NCI-H1930 (cell line): ENCODE measurements at regions not wholly inside any gene's neighbourhood (a gene's known extent, or its start where the extent isn't known, plus 50 kb on each side); places are given as distances from the start of the nearest gene placed in this dataset.
A peak's percentile ranks its signal among the peaks of the same experiment; 100 is the strongest.

Experiments used
- DNase-seq, 2 experiments: peaks; one replicate each; lab custom pipeline; 2025; lab: John Stamatoyannopoulos, UW

- no peak for DNase-seq
These were observed 542.7 kb upstream of the LUZP2 start for GRCh38 chr11:23953951-23954710.

GRCh38 chr11:23954730-23955129 lies 542.1 kb upstream of the LUZP2 start:
- DNase-seq: no peak

GRCh38 chr11:23956586-23956985 lies 540.3 kb upstream of the LUZP2 start:
- DNase-seq: no peak

- DNase-seq: no peak
These were observed 539.5 kb upstream of the LUZP2 start for GRCh38 chr11:23957314-23957713.

GRCh38 chr11:23959462-23959861 lies 537.4 kb upstream of the LUZP2 start:
- no peak for DNase-seq

GRCh38 chr11:23961503-23962338 lies 535.1 kb upstream of the LUZP2 start:
- DNase-seq: no peak

DNA sequence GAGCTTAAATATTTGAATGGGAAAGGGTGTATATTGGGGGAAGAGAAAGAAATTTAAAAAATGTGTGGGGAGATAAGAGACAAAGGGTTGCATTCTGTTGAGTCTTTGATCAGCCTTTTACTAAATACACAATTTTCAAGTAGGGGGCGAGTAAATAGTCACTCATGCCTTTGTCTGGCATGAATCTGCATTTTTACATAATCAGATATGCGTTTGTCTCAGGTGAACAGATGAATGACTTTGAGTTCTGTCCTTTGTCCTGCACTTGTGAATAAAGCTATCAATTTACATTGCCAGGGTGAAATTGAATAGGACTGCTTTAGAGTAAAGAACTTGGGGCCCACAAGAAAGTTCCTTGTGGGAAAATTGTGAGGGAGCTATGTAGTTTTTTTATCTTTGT lies 523.6 kb upstream of the LUZP2 start:
- DNase-seq: no peak

DNA sequence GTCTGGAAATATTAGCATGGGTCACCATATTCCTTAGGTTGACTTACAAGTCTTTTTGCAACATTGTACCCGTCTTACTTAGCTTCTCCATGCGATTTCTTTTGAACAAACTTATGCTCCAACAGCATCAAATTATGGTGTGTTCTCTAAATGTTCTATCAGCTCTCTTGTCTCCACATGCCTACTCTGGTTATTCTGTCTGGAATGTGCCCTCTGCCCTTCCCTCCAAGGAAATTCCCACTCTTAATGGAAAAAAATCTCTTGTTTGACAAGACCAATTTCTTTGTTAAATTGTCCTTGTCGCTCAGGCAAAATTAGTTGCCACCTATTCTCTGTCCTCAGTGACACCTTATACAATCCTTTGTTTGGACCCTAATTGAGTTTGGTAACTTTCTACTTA lies 522.8 kb upstream of the LUZP2 start:
- DNase-seq: no peak

DNA sequence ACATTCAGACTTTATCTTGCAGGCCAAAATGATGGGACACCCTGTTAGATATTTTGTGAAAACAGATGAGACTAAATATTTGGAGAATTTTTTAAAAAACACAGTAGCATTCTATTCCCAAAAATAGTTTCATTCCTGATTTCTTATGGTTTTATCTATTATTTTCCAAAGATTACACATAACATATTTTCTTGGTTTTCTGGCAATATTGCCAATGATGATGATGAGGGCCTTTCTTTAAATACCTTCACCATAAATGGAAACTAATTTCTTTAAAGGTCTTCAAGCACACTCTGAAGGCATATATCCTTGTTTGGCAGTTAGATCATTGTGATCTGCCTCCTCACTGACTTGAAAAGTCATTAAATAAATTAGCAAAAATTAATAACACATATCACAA lies 522.3 kb upstream of the LUZP2 start:
- no peak for DNase-seq

GRCh38 chr11:23976426-23976825 lies 520.4 kb upstream of the LUZP2 start:
- no peak for DNase-seq

GRCh38 chr11:23976841-23977271 lies 520.0 kb upstream of the LUZP2 start:
- no peak for DNase-seq

- DNase-seq: no peak
These were observed 508.4 kb upstream of the LUZP2 start for GRCh38 chr11:23988381-23989006.

DNA sequence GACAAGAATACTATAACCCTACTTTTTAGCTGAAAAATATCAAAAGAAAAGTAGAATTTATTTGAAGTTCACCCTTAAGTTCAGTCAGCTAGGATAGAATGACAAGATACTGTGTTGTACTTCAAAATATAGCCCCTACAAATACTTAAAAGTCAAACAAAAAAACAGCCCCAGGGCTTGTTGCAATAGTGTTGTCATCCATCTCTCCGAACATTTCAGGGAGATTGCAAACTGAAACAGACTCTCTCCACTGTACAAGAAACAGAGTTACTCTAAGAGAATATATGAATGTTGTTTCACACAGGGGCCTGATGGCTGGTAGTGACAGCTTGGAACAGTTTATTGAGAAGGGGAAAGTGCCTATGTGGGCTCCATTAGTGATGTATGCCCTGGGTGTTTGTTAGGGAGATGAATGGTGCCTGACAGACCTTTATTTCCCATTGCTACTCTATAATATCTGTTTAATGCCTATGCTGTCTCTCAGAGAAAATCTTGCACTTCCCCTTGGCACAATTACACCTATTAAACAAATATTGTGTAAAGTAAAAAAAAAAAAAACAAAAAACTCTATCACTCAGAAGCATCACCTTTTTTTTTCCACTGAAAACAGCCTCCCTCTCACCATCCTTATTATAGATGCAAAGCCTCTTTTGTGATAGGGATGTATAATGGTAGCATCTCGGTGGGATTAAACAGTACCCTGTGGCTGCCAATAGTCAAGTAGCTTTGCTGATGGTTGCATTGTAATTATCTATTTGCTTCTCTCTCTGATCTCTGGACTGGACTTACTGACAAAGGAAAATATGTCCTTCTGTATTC lies 506.3 kb upstream of the LUZP2 start:
- peak in 1 of 2 experiments; percentile 39 for DNase-seq

DNA sequence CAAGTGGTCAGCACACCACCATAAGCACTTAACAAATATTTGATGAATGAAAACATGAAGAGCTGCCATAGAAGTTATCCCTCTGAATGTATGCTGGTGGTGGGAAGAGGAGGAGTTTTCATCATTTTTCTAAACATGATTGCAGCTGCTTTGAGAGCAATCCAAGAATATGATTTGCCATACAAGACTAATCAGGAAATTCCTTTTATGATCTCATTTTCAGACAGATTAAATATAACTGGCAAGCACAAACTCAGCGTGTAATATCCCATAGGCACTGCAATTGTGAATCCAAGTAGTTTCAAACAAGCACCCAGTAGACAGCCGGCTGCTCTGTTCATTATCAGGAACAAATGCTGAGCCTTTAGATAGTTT lies 505.7 kb upstream of the LUZP2 start:
- peak; percentile 32 to 39 for DNase-seq

GRCh38 chr11:23995891-23996290 lies 501.0 kb upstream of the LUZP2 start:
- DNase-seq: no peak

- no peak for DNase-seq
These were observed 499.5 kb upstream of the LUZP2 start for GRCh38 chr11:23997356-23997755.

DNA sequence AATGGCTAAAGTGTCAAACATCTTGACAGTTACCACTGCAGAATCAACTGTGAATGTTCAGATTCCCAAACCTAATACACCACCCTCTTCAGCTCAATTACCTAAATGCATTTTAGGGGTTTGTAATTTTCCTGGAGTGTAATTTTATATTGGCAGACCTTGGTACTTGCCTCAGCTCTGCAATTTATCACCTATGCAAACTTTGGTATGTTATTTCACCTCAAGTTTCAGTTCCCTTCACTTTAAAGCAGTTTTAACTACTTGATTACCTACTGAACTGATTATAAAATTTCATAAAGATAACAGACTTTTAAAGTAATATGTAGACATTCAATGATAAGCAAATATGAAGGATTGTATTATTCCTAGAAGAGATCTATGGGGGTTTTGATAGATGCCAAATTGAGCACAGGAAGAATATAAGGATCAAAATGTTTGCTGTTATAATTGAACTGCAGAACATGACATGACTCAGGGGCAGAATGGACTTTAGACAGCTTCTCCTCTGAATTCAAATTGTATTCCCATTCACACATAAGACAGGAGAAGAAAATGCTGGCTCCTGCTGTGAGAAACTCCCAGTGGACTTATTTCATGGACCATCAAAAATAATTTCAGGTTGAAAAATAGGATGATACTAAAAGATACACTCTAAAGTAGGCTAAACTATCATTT lies 491.5 kb upstream of the LUZP2 start:
- no peak for DNase-seq

- no peak for DNase-seq
These were observed 453.0 kb upstream of the LUZP2 start for GRCh38 chr11:24043842-24044241.

- DNase-seq: no peak
These were observed 450.1 kb upstream of the LUZP2 start for GRCh38 chr11:24046731-24047130.

GRCh38 chr11:24056051-24056450 lies 440.8 kb upstream of the LUZP2 start:
- no peak for DNase-seq

GRCh38 chr11:24060125-24060524 lies 436.7 kb upstream of the LUZP2 start:
- no peak for DNase-seq
